Mesothelial cell of epicardium (in vitro differentiated cells): ENCODE measurements at regions not wholly inside any gene's neighbourhood (a gene's known extent, or its start where the extent isn't known, plus 50 kb on each side); places are given as distances from the start of the nearest gene placed in this dataset.

Experiments
- DNase-seq, 2 experiments: peaks; one replicate each; pipeline ENCODE4 v3.0.0; 2021; ENCODE audit warnings: low spot score in 2 of 2; ENCODE audit not compliant: unreplicated experiment in 2 of 2
- H3K27ac Mint-ChIP-seq: 2 replicates; pipeline ENCODE4 v1.8.0; 2021; ENCODE audit warnings: mixed read lengths
- H3K27me3 Mint-ChIP-seq: 2 replicates; pipeline ENCODE4 v1.8.0; 2021; ENCODE audit warnings: low read depth, mixed read lengths
- H3K36me3 Mint-ChIP-seq: 2 replicates; pipeline ENCODE4 v1.8.0; 2021; ENCODE audit warnings: mixed read lengths
- H3K4me1 Mint-ChIP-seq: 2 replicates; pipeline ENCODE4 v1.8.0; 2021; ENCODE audit warnings: mixed read lengths
- H3K4me3 Mint-ChIP-seq: 2 replicates; pipeline ENCODE4 v1.8.0; 2021; ENCODE audit warnings: mild to moderate bottlenecking, moderate library complexity, mixed read lengths
- H3K9me3 Mint-ChIP-seq: 2 replicates; pipeline ENCODE4 v1.8.0; 2021; ENCODE audit warnings: mixed read lengths
- CTCF ChIP-seq: fragments of 200-600 bp; sonication (generic); IDR thresholded peaks from one replicate; pipeline ENCODE4 v1.5.0; 2021; ENCODE audit warnings: antibody characterized with exemption; ENCODE audit not compliant: unreplicated experiment

DNA sequence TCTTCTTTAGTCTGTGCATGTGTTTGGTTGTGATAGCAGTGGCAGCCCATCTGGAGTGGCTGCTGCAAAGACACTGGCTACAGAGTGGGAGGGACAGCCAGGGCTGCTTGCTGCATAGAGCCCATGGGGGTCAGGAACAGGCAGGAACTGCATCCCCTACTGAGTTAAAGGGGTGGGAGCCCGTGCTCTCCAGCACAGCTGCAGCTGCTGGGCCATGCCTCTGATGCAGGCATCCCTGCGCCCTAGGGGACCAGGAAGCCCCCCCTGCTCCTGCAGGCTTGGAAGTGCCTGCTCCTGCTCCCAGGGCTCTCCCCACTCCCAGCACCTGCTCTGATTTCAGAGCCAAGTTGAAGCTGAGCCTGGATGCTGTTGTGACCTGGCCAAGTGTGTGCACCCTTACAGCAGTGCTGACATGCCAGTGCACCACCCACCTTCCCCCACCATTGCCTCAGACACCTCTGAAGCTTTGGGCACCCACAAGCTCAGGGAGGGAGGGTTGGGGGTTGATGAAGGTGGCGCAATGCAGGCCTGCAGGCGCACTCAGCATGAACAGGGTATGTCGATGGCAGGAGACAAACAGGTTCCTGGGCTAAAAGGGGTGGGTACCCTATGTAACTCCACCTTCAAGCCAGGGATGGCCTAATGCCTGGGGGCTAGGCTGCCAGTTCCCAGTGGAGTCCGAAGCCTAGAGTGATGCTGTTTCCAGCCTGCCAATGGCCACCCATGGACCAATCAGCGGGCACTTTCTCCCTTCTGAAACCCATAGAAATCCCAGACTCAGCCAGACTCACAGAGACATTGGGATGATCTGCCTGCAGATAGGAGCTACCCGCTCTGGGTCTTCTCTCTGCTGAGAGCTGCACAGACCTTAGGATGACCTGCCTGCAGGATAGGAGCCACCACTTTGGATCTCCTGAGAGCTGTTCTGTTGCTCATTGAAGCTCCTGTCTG is 919.9 kb upstream of the MIR17HG start:
- TF ChIP-seq CTCF: no peak
- DNase-seq: no peak
- Mint-ChIP-seq H3K27ac (no peak overlapping the region), H3K9me3 (no peaks in the 10 kb centered on the region), H3K36me3 (no peaks in the 10 kb centered on the region), H3K4me1 (no peaks in the 10 kb centered on the region), H3K4me3 (no peak overlapping the region), H3K27me3 (no peaks in the 10 kb centered on the region)

- Mint-ChIP-seq H3K27me3 (no peaks in the 10 kb centered on the region), H3K27ac (no peak overlapping the region), H3K4me1 (no peaks in the 10 kb centered on the region), H3K4me3 (no peak overlapping the region), H3K9me3 (no peaks in the 10 kb centered on the region), H3K36me3 (no peaks in the 10 kb centered on the region)
- DNase-seq: no peak
- TF ChIP-seq CTCF: no peak
Measured at GRCh38 chr13:90428522-90429210, 918.8 kb upstream of the MIR17HG start.

DNA sequence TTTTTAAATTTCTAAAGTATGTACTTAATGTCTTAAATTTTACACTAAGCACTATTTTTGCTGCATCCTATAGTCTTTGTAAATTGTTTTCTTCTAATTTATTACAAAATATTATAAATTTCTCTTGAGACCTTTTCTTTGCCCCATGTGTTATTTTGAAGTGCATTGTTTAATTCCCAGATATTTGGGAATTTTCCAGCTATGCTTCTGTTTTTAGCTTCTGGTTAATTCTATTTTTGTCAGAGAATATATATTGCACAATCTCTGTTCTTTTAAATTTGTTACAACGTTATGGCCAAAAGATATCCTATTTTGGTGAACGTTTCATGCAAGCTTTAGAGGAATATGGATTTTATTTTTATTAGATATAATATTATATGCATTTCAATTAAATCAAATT is 917.4 kb upstream of the MIR17HG start:
- H3K36me3 Mint-ChIP-seq: no peaks in the 10 kb centered on the region
- DNase-seq: no peak
- no peaks in the 10 kb centered on the region for H3K9me3 Mint-ChIP-seq
- H3K27me3 Mint-ChIP-seq: no peaks in the 10 kb centered on the region
- H3K4me3 Mint-ChIP-seq: no peak overlapping the region
- H3K27ac Mint-ChIP-seq: no peak overlapping the region
- no peaks in the 10 kb centered on the region for H3K4me1 Mint-ChIP-seq
- TF ChIP-seq CTCF: no peak

- Mint-ChIP-seq H3K4me3 (no peak overlapping the region), H3K9me3 (no peaks in the 10 kb centered on the region), H3K4me1 (peaks cover 4% of the 10 kb centered on the region), H3K36me3 (no peaks in the 10 kb centered on the region), H3K27ac (no peak overlapping the region), H3K27me3 (no peaks in the 10 kb centered on the region)
- DNase-seq: no peak
- TF ChIP-seq CTCF: no peak
Measured at GRCh38 chr13:90436697-90437096, 910.8 kb upstream of the MIR17HG start.

DNA sequence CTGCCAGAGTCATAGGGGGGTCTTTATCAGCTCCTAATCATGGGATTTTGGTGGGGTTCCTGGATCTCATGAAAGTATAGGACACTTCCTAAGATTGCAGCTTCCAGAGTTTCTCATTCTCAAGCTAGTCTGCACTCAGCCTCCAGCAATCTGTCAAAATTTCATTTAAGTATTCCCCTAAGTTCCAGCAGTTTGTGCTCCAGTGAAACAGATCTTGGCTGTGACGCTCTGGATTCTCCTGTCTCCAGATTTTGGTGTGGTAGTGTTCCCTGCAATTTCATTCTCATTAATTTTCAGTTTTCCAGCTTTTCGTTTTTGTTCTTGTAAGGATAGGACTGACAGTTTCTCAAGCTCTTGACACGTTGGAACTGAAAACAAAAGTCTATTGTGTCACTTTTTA is 908.9 kb upstream of the MIR17HG start:
- Mint-ChIP-seq H3K36me3 (no peaks in the 10 kb centered on the region), H3K4me1 (peaks cover 4% of the 10 kb centered on the region), H3K4me3 (no peak overlapping the region), H3K9me3 (no peaks in the 10 kb centered on the region), H3K27ac (no peak overlapping the region), H3K27me3 (no peaks in the 10 kb centered on the region)
- no peak for DNase-seq
- TF ChIP-seq CTCF: no peak
